ENCODE measurements at regions not wholly inside any gene's neighbourhood (a gene's known extent, or its start where the extent isn't known, plus 50 kb on each side); places are given as distances from the start of the nearest gene placed in this dataset.

- no peaks in the 10 kb centered on the region for H3K9me3 Mint-ChIP-seq (ENCODE audit: unreplicated experiment)
- Histone ChIP-seq H3K27ac (ENCODE audit: low read depth, low read length) (no peak overlapping the region), H3K79me2 (ENCODE audit: insufficient read depth, low read length) (no peaks in the 10 kb centered on the region), H3K4me2 (ENCODE audit: low read length) (no peak overlapping the region), H3K9me3 (ENCODE audit: insufficient read depth, low read depth, low read length) (no peaks in the 10 kb centered on the region), H3K9ac (ENCODE audit: low read length) (no peak overlapping the region), H2AFZ (ENCODE audit: low read depth, low read length) (no peak overlapping the region), H3K4me1 (ENCODE audit: insufficient read depth, low read length) (peaks cover 5% of the 10 kb centered on the region), H3K27me3 (ENCODE audit: insufficient read depth, low read length) (no peaks in the 10 kb centered on the region), H3K4me3 (ENCODE audit: insufficient read depth, low read depth, low read length) (no peak overlapping the region), H3K36me3 (ENCODE audit: insufficient read depth, low read length) (no peaks in the 10 kb centered on the region), H4K20me1 (ENCODE audit: insufficient read depth, low read length) (no peaks in the 10 kb centered on the region)
- H3K4me3 Mint-ChIP-seq (ENCODE audit: unreplicated experiment) = no peak overlapping the region
- H3K36me3 Mint-ChIP-seq (ENCODE audit: low read depth, unreplicated experiment) = no peaks in the 10 kb centered on the region
- no peaks in the 10 kb centered on the region for H3K27me3 Mint-ChIP-seq (ENCODE audit: low read depth, unreplicated experiment)
- no peak for FAIRE-seq
- peak; percentile 76 for DNase-seq (ENCODE audit: low read depth)
- no peak for TF ChIP-seq EZH2 (IDR thresholded peaks at IDR 0.05; ENCODE audit: insufficient read depth, low read length)
- TF ChIP-seq CTCF (IDR thresholded peaks at IDR 0.05; ENCODE audit: insufficient read depth, low read depth, low read length) = no peak
- H3K27ac Mint-ChIP-seq (ENCODE audit: unreplicated experiment) = peak overlapping the region; percentile 15
- H3K4me1 Mint-ChIP-seq (ENCODE audit: low read depth, unreplicated experiment) = peaks cover 6% of the 10 kb centered on the region
Observed at GRCh38 chr13:68439817-68440216, 1209.7 kb upstream of the PCDH9 start.

- Mint-ChIP-seq H3K4me1 (ENCODE audit: low read depth, unreplicated experiment) (peaks cover 4% of the 10 kb centered on the region), H3K27me3 (ENCODE audit: low read depth, unreplicated experiment) (no peaks in the 10 kb centered on the region), H3K36me3 (ENCODE audit: low read depth, unreplicated experiment) (no peaks in the 10 kb centered on the region), H3K4me3 (ENCODE audit: unreplicated experiment) (no peak overlapping the region), H3K9me3 (ENCODE audit: unreplicated experiment) (no peaks in the 10 kb centered on the region), H3K27ac (ENCODE audit: unreplicated experiment) (no peak overlapping the region)
- DNase-seq (ENCODE audit: low read depth) (peak; percentile 54), FAIRE-seq (no peak)
- Histone ChIP-seq H3K27ac (ENCODE audit: low read depth, low read length) (no peak overlapping the region), H3K4me3 (ENCODE audit: insufficient read depth, low read depth, low read length) (no peak overlapping the region), H3K36me3 (ENCODE audit: insufficient read depth, low read length) (no peaks in the 10 kb centered on the region), H3K4me2 (ENCODE audit: low read length) (no peak overlapping the region), H3K4me1 (ENCODE audit: insufficient read depth, low read length) (no peaks in the 10 kb centered on the region), H3K9ac (ENCODE audit: low read length) (no peak overlapping the region), H3K27me3 (ENCODE audit: insufficient read depth, low read length) (no peaks in the 10 kb centered on the region), H3K79me2 (ENCODE audit: insufficient read depth, low read length) (no peaks in the 10 kb centered on the region), H3K9me3 (ENCODE audit: insufficient read depth, low read depth, low read length) (no peaks in the 10 kb centered on the region), H4K20me1 (ENCODE audit: insufficient read depth, low read length) (no peaks in the 10 kb centered on the region), H2AFZ (ENCODE audit: low read depth, low read length) (no peak overlapping the region)
- no peak for TF ChIP-seq CTCF (IDR thresholded peaks at IDR 0.05; ENCODE audit: insufficient read depth, low read depth, low read length)
- TF ChIP-seq EZH2 (IDR thresholded peaks at IDR 0.05; ENCODE audit: insufficient read depth, low read length) = no peak
Observed at GRCh38 chr13:68428292-68428691, 1198.2 kb upstream of the PCDH9 start.

- no peak for TF ChIP-seq CTCF (IDR thresholded peaks at IDR 0.05; ENCODE audit: insufficient read depth, low read depth, low read length)
- TF ChIP-seq EZH2 (IDR thresholded peaks at IDR 0.05; ENCODE audit: insufficient read depth, low read length) = no peak
- no peak for DNase-seq (ENCODE audit: low read depth)
- Histone ChIP-seq H3K9me3 (ENCODE audit: insufficient read depth, low read depth, low read length) (no peaks in the 10 kb centered on the region), H3K4me3 (ENCODE audit: insufficient read depth, low read depth, low read length) (no peak overlapping the region), H4K20me1 (ENCODE audit: insufficient read depth, low read length) (no peaks in the 10 kb centered on the region), H3K79me2 (ENCODE audit: insufficient read depth, low read length) (no peaks in the 10 kb centered on the region), H3K4me1 (ENCODE audit: insufficient read depth, low read length) (no peaks in the 10 kb centered on the region), H3K4me2 (ENCODE audit: low read length) (no peak overlapping the region), H3K36me3 (ENCODE audit: insufficient read depth, low read length) (no peaks in the 10 kb centered on the region), H3K27me3 (ENCODE audit: insufficient read depth, low read length) (no peaks in the 10 kb centered on the region), H2AFZ (ENCODE audit: low read depth, low read length) (no peak overlapping the region), H3K27ac (ENCODE audit: low read depth, low read length) (no peak overlapping the region), H3K9ac (ENCODE audit: low read length) (no peak overlapping the region)
- Mint-ChIP-seq H3K4me3 (ENCODE audit: unreplicated experiment) (no peak overlapping the region), H3K4me1 (ENCODE audit: low read depth, unreplicated experiment) (no peaks in the 10 kb centered on the region), H3K27ac (ENCODE audit: unreplicated experiment) (no peak overlapping the region), H3K27me3 (ENCODE audit: low read depth, unreplicated experiment) (no peaks in the 10 kb centered on the region), H3K36me3 (ENCODE audit: low read depth, unreplicated experiment) (no peaks in the 10 kb centered on the region), H3K9me3 (ENCODE audit: unreplicated experiment) (peaks cover 3% of the 10 kb centered on the region)
- no peak for FAIRE-seq
Observed at GRCh38 chr13:68417801-68418200, 1187.7 kb upstream of the PCDH9 start.
